Endodermal cell (in vitro differentiated cells): ENCODE measurements at regions not wholly inside any gene's neighbourhood (a gene's known extent, or its start where the extent isn't known, plus 50 kb on each side); places are given as distances from the start of the nearest gene placed in this dataset.

Source experiments
- DNase-seq: peaks from one replicate; pipeline ENCODE4 v3.0.0-alpha.2; 2017
- H3K27ac ChIP-seq: 2 replicates; pipeline ENCODE4 v1.5.1; 2013; ENCODE audit warnings: mild to moderate bottlenecking, low read depth, low read length, moderate library complexity
- H3K27me3 ChIP-seq: 2 replicates; pipeline ENCODE4 v1.6.1; 2013; ENCODE audit warnings: mild to moderate bottlenecking, low read length, moderate library complexity; ENCODE audit not compliant: insufficient read depth, control insufficient read depth, poor library complexity, severe bottlenecking
- H3K36me3 ChIP-seq: 2 replicates; pipeline ENCODE4 v1.7.0; 2013; ENCODE audit warnings: mild to moderate bottlenecking, low read length, moderate library complexity; ENCODE audit not compliant: control insufficient read depth, insufficient read depth
- H3K4me1 ChIP-seq: one replicate; pipeline ENCODE4 v1.7.0; 2013; ENCODE audit warnings: low read length; ENCODE audit not compliant: control insufficient read depth, insufficient read depth
- H3K4me3 ChIP-seq: 2 replicates; pipeline ENCODE4 v1.5.1; 2013; ENCODE audit warnings: mild to moderate bottlenecking, low read length, moderate library complexity
- H3K9ac ChIP-seq: 2 replicates; pipeline ENCODE4 v1.6.1; 2013; ENCODE audit warnings: mild to moderate bottlenecking, low read length, moderate library complexity; ENCODE audit not compliant: poor library complexity, severe bottlenecking; ENCODE audit errors: extremely low read depth
- H3K9me3 ChIP-seq: 2 replicates; pipeline ENCODE4 v1.6.1; 2013; ENCODE audit warnings: mild to moderate bottlenecking, low read length, moderate library complexity; ENCODE audit not compliant: control insufficient read depth
- H3K27ac Mint-ChIP-seq: 2 replicates; pipeline ENCODE4 v1.8.0; 2020; ENCODE audit warnings: mixed read lengths
- H3K27me3 Mint-ChIP-seq: 2 replicates; pipeline ENCODE4 v1.8.0; 2021; ENCODE audit warnings: mild to moderate bottlenecking, mixed read lengths; ENCODE audit not compliant: insufficient read depth
- H3K36me3 Mint-ChIP-seq: 2 replicates; pipeline ENCODE4 v1.8.0; 2020; ENCODE audit warnings: low read depth, mixed read lengths
- H3K4me1 Mint-ChIP-seq: 2 replicates; pipeline ENCODE4 v1.8.0; 2020; ENCODE audit warnings: mixed read lengths
- H3K4me3 Mint-ChIP-seq: 2 replicates; pipeline ENCODE4 v1.8.0; 2020; ENCODE audit warnings: mild to moderate bottlenecking, moderate library complexity, mixed read lengths
- H3K9me3 Mint-ChIP-seq: 2 replicates; pipeline ENCODE4 v1.8.0; 2020; ENCODE audit warnings: mild to moderate bottlenecking, mixed read lengths
- WGBS, 2 experiments: methylation state at CpG; one replicate each; pipeline versions ENCODE4 v1.1.5 to v1.1.7; 2013; ENCODE audit warnings: missing lambda C conversion rate in 2 of 2, mixed read lengths in 1 of 2; ENCODE audit not compliant: insufficient coverage in 1 of 2, insufficient read length in 1 of 2; 5-methylcytosine and 5-hydroxymethylcytosine counted together
- TF ChIP-seq, protein P1 (sequence below): fragments of 200-600 bp; sonication (generic); conservative IDR thresholded peaks from 2 replicates; pipeline ENCODE4 v1.5.0; 2021; ENCODE audit warnings: antibody characterized with exemption, mild to moderate bottlenecking

DNA sequence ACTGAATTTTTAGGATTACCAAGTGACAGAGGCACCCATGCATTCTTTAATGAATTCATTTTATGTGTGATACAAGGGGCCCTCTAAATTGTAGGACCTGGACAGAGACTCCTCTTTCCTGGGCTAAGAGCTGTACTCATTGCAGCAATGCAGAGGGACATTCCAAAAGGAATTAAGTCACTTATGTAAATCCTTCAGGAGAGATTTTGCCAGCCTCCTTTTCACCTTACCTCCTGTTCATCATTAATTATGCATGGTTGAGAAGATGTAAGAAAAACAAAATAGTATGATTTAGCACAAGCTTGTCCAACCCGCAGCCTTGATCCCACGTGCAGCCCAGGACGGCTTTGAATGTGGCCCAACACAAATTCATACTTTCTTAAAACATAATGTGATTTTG lies 84.5 kb upstream of the TANK start:
- 93% methylated on average over 3 of the region's 3 CpGs; no CpG with 5 or more reads in 1 of the 2 experiments for WGBS, 2 experiments

DNA sequence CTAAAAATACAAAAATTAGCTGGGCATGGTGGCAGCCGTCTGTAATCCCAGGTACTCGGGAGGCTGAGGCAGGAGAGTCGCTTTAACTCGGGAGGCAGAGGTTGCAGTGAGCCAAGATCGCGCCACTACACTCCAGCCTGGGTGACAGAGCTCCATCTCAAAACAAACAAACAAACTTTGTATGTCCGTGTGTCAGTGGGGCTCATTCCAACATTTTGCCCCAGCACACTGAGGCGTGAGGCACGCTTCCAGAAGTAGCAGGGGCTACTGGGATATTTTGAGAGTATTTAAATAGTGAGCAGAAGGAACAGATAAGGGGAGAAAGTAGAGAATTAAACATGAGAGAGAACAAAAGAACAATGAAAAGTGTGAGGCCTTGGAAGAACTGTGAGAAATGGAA lies 83.3 kb upstream of the TANK start:
- no peak overlapping the region for H3K27ac Mint-ChIP-seq
- Histone ChIP-seq H3K36me3 (no peaks in the 10 kb centered on the region), H3K27ac (no peak overlapping the region), H3K9ac (no peak overlapping the region), H3K4me3 (no peak overlapping the region), H3K27me3 (no peaks in the 10 kb centered on the region), H3K4me1 (peaks cover 5% of the 10 kb centered on the region), H3K9me3 (no peaks in the 10 kb centered on the region)
- H3K4me3 Mint-ChIP-seq = no peak overlapping the region
- no peaks in the 10 kb centered on the region for H3K36me3 Mint-ChIP-seq
- H3K9me3 Mint-ChIP-seq = peaks cover 3% of the 10 kb centered on the region
- TF ChIP-seq, protein P1, sequence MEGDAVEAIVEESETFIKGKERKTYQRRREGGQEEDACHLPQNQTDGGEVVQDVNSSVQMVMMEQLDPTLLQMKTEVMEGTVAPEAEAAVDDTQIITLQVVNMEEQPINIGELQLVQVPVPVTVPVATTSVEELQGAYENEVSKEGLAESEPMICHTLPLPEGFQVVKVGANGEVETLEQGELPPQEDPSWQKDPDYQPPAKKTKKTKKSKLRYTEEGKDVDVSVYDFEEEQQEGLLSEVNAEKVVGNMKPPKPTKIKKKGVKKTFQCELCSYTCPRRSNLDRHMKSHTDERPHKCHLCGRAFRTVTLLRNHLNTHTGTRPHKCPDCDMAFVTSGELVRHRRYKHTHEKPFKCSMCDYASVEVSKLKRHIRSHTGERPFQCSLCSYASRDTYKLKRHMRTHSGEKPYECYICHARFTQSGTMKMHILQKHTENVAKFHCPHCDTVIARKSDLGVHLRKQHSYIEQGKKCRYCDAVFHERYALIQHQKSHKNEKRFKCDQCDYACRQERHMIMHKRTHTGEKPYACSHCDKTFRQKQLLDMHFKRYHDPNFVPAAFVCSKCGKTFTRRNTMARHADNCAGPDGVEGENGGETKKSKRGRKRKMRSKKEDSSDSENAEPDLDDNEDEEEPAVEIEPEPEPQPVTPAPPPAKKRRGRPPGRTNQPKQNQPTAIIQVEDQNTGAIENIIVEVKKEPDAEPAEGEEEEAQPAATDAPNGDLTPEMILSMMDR = no peak
- DNase-seq = no peak
- WGBS, 2 experiments = 85 to 92% methylated on average over 6 to 9 of the region's 9 CpGs
- peaks cover 17% of the 10 kb centered on the region for H3K4me1 Mint-ChIP-seq
- peaks cover 7% of the 10 kb centered on the region for H3K27me3 Mint-ChIP-seq

More for the DNA sequence above, 84.5 kb upstream of the TANK start:
- Mint-ChIP-seq H3K36me3 (no peaks in the 10 kb centered on the region), H3K9me3 (peaks cover 3% of the 10 kb centered on the region), H3K27ac (peak overlapping the region; percentile 18), H3K4me3 (no peak overlapping the region), H3K4me1 (peaks cover 17% of the 10 kb centered on the region), H3K27me3 (peaks cover 7% of the 10 kb centered on the region)
- H3K4me3 ChIP-seq = no peak overlapping the region
- H3K36me3 ChIP-seq = no peaks in the 10 kb centered on the region
- H3K27ac ChIP-seq = no peak overlapping the region
- H3K9me3 ChIP-seq = no peaks in the 10 kb centered on the region
- H3K4me1 ChIP-seq = peaks cover 5% of the 10 kb centered on the region
- no peaks in the 10 kb centered on the region for H3K27me3 ChIP-seq
- DNase-seq = no peak
- H3K9ac ChIP-seq = no peak overlapping the region
- TF ChIP-seq, protein P1 = no peak

DNA sequence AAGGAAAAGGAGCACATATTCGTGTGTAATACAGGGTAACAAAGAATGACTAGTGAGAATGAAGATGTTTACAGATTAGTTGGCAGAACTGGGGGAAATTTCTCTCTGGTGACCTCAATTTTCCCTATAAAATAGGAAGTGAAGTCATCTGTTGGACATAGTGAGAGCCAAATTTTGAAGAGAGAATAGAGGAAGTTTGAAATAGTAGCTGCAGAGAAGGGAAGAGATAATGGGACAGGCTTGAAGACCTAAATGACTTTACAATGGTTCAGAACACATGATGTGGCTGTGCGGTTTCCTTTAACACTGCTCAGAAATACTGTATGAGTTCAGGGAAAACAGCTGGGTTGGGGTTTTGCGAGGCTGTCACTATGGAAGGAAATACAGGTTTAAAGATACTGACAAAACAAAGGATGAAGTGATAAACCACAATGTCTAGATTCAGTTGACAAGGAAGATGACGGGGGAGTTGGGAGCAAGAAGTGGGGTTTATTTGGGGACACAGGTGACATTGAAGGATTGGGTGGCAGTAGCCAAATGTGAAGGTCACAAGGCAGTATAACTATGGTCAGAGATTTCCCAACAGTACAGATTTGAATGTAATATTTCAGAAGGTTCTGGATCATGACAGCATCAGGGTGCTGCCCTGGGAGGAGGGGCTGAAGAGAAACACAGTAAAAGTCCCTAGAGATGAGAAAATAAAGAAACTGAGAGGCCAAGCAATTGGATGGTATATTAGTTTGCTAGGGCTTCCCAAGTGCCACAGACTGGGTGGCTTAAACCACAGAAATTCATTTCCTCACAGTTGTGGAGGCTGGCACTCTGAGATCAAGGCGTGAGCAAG lies 82.6 kb upstream of the TANK start:
- TF ChIP-seq, protein P1 = no peak
- Histone ChIP-seq H3K9ac (no peak overlapping the region), H3K27me3 (no peaks in the 10 kb centered on the region), H3K27ac (no peak overlapping the region), H3K4me1 (peaks cover 5% of the 10 kb centered on the region), H3K4me3 (no peak overlapping the region), H3K36me3 (no peaks in the 10 kb centered on the region), H3K9me3 (no peaks in the 10 kb centered on the region)
- 90 to 91% methylated on average over 4 to 5 of the region's 5 CpGs for WGBS, 2 experiments
- H3K4me1 Mint-ChIP-seq = peaks cover 17% of the 10 kb centered on the region
- no peaks in the 10 kb centered on the region for H3K36me3 Mint-ChIP-seq
- DNase-seq = no peak
- H3K27me3 Mint-ChIP-seq = peaks cover 7% of the 10 kb centered on the region
- peaks cover under 1% of the 10 kb centered on the region for H3K9me3 Mint-ChIP-seq
- no peak overlapping the region for H3K4me3 Mint-ChIP-seq
- no peak overlapping the region for H3K27ac Mint-ChIP-seq
